Suprapubic skin (tissue), 4 donors: ENCODE measurements at regions not wholly inside any gene's neighbourhood (a gene's known extent, or its start where the extent isn't known, plus 50 kb on each side); places are given as distances from the start of the nearest gene placed in this dataset.

Experiments
- DNase-seq, 2 donors: peaks; one replicate each; pipeline ENCODE4 v3.0.0-alpha.2; 2019; ENCODE audit warnings: low spot score in 2 of 2
- H3K27ac ChIP-seq: fragments of 200-600 bp; sonication (generic); one replicate; pipeline ENCODE4 v1.5.1; 2019
- H3K27me3 ChIP-seq: fragments of 200-600 bp; sonication (generic); one replicate; pipeline ENCODE4 v1.5.1; 2019
- H3K36me3 ChIP-seq: fragments of 200-600 bp; sonication (generic); one replicate; pipeline ENCODE4 v1.5.1; 2019
- H3K4me1 ChIP-seq: fragments of 200-600 bp; sonication (generic); one replicate; pipeline ENCODE4 v1.5.1; 2019
- H3K4me3 ChIP-seq: fragments of 200-600 bp; sonication (generic); one replicate; pipeline ENCODE4 v1.5.1; 2019; ENCODE audit warnings: mild to moderate bottlenecking
- H3K9me3 ChIP-seq: fragments of 200-600 bp; sonication (generic); one replicate; pipeline ENCODE4 v1.5.1; 2019
- CTCF ChIP-seq, 2 donors: fragments of 200-600 bp in 1 of 2; fragments of 450-650 bp in 1 of 2; sonication (generic) in 1 of 2; IDR thresholded peaks; one replicate each; pipeline ENCODE4 v1.5.1; 2016 to 2019; ENCODE audit warnings: antibody characterized with exemption in 2 of 2, mild to moderate bottlenecking in 1 of 2, moderate library complexity in 1 of 2
- EP300 ChIP-seq: sonication (generic); formaldehyde crosslinking; IDR thresholded peaks from one replicate; pipeline ENCODE4 v1.6.1; 2017; ENCODE audit warnings: antibody characterized with exemption
- POLR2A ChIP-seq, 2 donors: fragments of 450-650 bp; IDR thresholded peaks; one replicate each; pipeline ENCODE4 v1.6.1; 2017; ENCODE audit warnings: antibody characterized with exemption in 2 of 2, mild to moderate bottlenecking in 2 of 2, moderate library complexity in 2 of 2
- POLR2AphosphoS5 ChIP-seq, 3 donors: sonication (generic); formaldehyde crosslinking; IDR thresholded peaks; one replicate each; pipeline ENCODE4 v1.6.1; 2017; ENCODE audit warnings: antibody characterized with exemption in 3 of 3
- WGBS: methylation state at CpG from one replicate; pipeline ENCODE4 v1.1.5; 2018; 5-methylcytosine and 5-hydroxymethylcytosine counted together

GRCh38 chr21:31555741-31556191 lies 103.7 kb upstream of the SOD1 start:
- WGBS, result 76% methylated on average over 9 of the region's 9 CpGs
- TF ChIP-seq EP300 (no peak), POLR2A (IDR thresholded peaks at IDR 0.05) (no peak), POLR2AphosphoS5 (IDR thresholded peaks at IDR 0.05) (no peak), CTCF (IDR thresholded peaks at IDR 0.05) (no peak)
- Histone ChIP-seq H3K9me3 (no peaks in the 10 kb centered on the region), H3K27me3 (peaks cover 30% of the 10 kb centered on the region), H3K4me3 (no peak overlapping the region), H3K27ac (no peak overlapping the region), H3K4me1 (peaks cover 40% of the 10 kb centered on the region), H3K36me3 (no peaks in the 10 kb centered on the region)
- DNase-seq, result no peak

- Histone ChIP-seq H3K36me3 (no peaks in the 10 kb centered on the region), H3K4me1 (peaks cover 36% of the 10 kb centered on the region), H3K27me3 (peaks cover 20% of the 10 kb centered on the region), H3K27ac (no peak overlapping the region), H3K4me3 (no peak overlapping the region), H3K9me3 (no peaks in the 10 kb centered on the region)
- WGBS, result 62% methylated on average over 7 of the region's 7 CpGs
- TF ChIP-seq CTCF (IDR thresholded peaks at IDR 0.05), result no peak
- TF ChIP-seq POLR2AphosphoS5 (IDR thresholded peaks at IDR 0.05), result no peak
- no peak for TF ChIP-seq POLR2A (IDR thresholded peaks at IDR 0.05)
- TF ChIP-seq EP300, result no peak
- no peak for DNase-seq
Observed at GRCh38 chr21:31554511-31555022, 104.9 kb upstream of the SOD1 start.

GRCh38 chr21:31553926-31554325 lies 105.6 kb upstream of the SOD1 start:
- no peak for TF ChIP-seq CTCF (IDR thresholded peaks at IDR 0.05)
- TF ChIP-seq POLR2A (IDR thresholded peaks at IDR 0.05), result no peak
- no peak for TF ChIP-seq POLR2AphosphoS5 (IDR thresholded peaks at IDR 0.05)
- no peak for TF ChIP-seq EP300
- Histone ChIP-seq H3K4me3 (no peak overlapping the region), H3K27ac (no peak overlapping the region), H3K4me1 (peaks cover 29% of the 10 kb centered on the region), H3K9me3 (no peaks in the 10 kb centered on the region), H3K36me3 (no peaks in the 10 kb centered on the region), H3K27me3 (peaks cover 14% of the 10 kb centered on the region)
- DNase-seq, result no peak
- 57% methylated on average over 4 of the region's 4 CpGs for WGBS

GRCh38 chr21:31553461-31553860 lies 106.0 kb upstream of the SOD1 start:
- Histone ChIP-seq H3K4me1 (peaks cover 25% of the 10 kb centered on the region), H3K36me3 (no peaks in the 10 kb centered on the region), H3K9me3 (no peaks in the 10 kb centered on the region), H3K27ac (no peak overlapping the region), H3K4me3 (no peak overlapping the region), H3K27me3 (peaks cover 9% of the 10 kb centered on the region)
- no peak for DNase-seq
- WGBS, result 87% methylated on average over 5 of the region's 5 CpGs
- TF ChIP-seq POLR2AphosphoS5 (IDR thresholded peaks at IDR 0.05) (no peak), CTCF (IDR thresholded peaks at IDR 0.05) (no peak), EP300 (no peak), POLR2A (IDR thresholded peaks at IDR 0.05) (no peak)

GRCh38 chr21:31552826-31553225 lies 106.7 kb upstream of the SOD1 start:
- Histone ChIP-seq H3K4me3 (no peak overlapping the region), H3K9me3 (no peaks in the 10 kb centered on the region), H3K27me3 (peaks cover 3% of the 10 kb centered on the region), H3K4me1 (peaks cover 18% of the 10 kb centered on the region), H3K36me3 (no peaks in the 10 kb centered on the region), H3K27ac (no peak overlapping the region)
- TF ChIP-seq CTCF (IDR thresholded peaks at IDR 0.05) (no peak), POLR2AphosphoS5 (IDR thresholded peaks at IDR 0.05) (no peak), EP300 (no peak), POLR2A (IDR thresholded peaks at IDR 0.05) (no peak)
- DNase-seq, result no peak
- 85% methylated on average over 3 of the region's 3 CpGs for WGBS
